Lower leg skin (tissue), 3 donors: ENCODE measurements at regions not wholly inside any gene's neighbourhood (a gene's known extent, or its start where the extent isn't known, plus 50 kb on each side); places are given as distances from the start of the nearest gene placed in this dataset.

Experiments
- CTCF ChIP-seq, 3 donors: fragments of 450-650 bp; IDR thresholded peaks; one replicate each; pipeline ENCODE4 v1.5.1; 2016; ENCODE audit warnings: antibody characterized with exemption in 3 of 3, mild to moderate bottlenecking in 3 of 3, moderate library complexity in 2 of 3
- POLR2A ChIP-seq, 2 donors: fragments of 450-650 bp; IDR thresholded peaks; one replicate each; pipeline ENCODE4 v1.6.1; 2016 to 2017; ENCODE audit warnings: antibody characterized with exemption in 2 of 2, mild to moderate bottlenecking in 1 of 2, moderate library complexity in 1 of 2

- TF ChIP-seq POLR2A (IDR thresholded peaks at IDR 0.05) (no peak), CTCF (IDR thresholded peaks at IDR 0.05) (no peak)
Measured at GRCh38 chr1:116234429-116234828, 123.2 kb downstream of the MAB21L3 start.
